ENCODE measurements at regions not wholly inside any gene's neighbourhood (a gene's known extent, or its start where the extent isn't known, plus 50 kb on each side); places are given as distances from the start of the nearest gene placed in this dataset.

GRCh38 chr10:94200146-94200837 lies 162.4 kb downstream of the NOC3L start:
- H3K27ac ChIP-seq (ENCODE audit: low read depth, low read length), result no peak overlapping the region
- no peaks in the 10 kb centered on the region for H3K27me3 ChIP-seq (ENCODE audit: low read length)
- no peaks in the 10 kb centered on the region for H3K36me3 ChIP-seq (ENCODE audit: low read length)
- H2AFZ ChIP-seq (ENCODE audit: low read depth, low read length, severe bottlenecking), result no peak overlapping the region
- no peaks in the 10 kb centered on the region for H3K9me3 ChIP-seq (ENCODE audit: insufficient read depth, low read length)
- H3K4me3 ChIP-seq (ENCODE audit: insufficient read depth, low read length, poor library complexity, severe bottlenecking), result no peak overlapping the region
- H3K9me2 ChIP-seq (replicated peaks; ENCODE audit: insufficient read depth, low read length), result no peaks in the 10 kb centered on the region
- H3K79me2 ChIP-seq (ENCODE audit: insufficient read depth, low read length), result no peaks in the 10 kb centered on the region
- no peaks in the 10 kb centered on the region for H3F3A ChIP-seq (ENCODE audit: insufficient read depth)
- no peak overlapping the region for H3K4me2 ChIP-seq (ENCODE audit: low read depth, low read length, poor library complexity, severe bottlenecking)
- H4K20me1 ChIP-seq (ENCODE audit: low read depth, low read length), result no peaks in the 10 kb centered on the region
- TF ChIP-seq CTCF (IDR thresholded peaks at IDR 0.05; ENCODE audit: insufficient read depth, low read length, poor library complexity, severe bottlenecking) (no peak), EZH2phosphoT487 (conservative IDR thresholded peaks at IDR 0.05; ENCODE audit: low read length) (no peak)
- no peak overlapping the region for H3K9ac ChIP-seq (ENCODE audit: low read length)

GRCh38 chr10:94205396-94205831 lies 157.3 kb downstream of the NOC3L start:
- H3K36me3 ChIP-seq (ENCODE audit: low read length), result no peaks in the 10 kb centered on the region
- H3K9me2 ChIP-seq (replicated peaks; ENCODE audit: insufficient read depth, low read length), result no peaks in the 10 kb centered on the region
- TF ChIP-seq CTCF (IDR thresholded peaks at IDR 0.05; ENCODE audit: insufficient read depth, low read length, poor library complexity, severe bottlenecking), result no peak
- TF ChIP-seq EZH2phosphoT487 (conservative IDR thresholded peaks at IDR 0.05; ENCODE audit: low read length), result no peak
- no peaks in the 10 kb centered on the region for H3F3A ChIP-seq (ENCODE audit: insufficient read depth)
- H3K9me3 ChIP-seq (ENCODE audit: insufficient read depth, low read length), result no peaks in the 10 kb centered on the region
- H4K20me1 ChIP-seq (ENCODE audit: low read depth, low read length), result no peaks in the 10 kb centered on the region
- H3K9ac ChIP-seq (ENCODE audit: low read length), result no peak overlapping the region
- no peak overlapping the region for H3K4me3 ChIP-seq (ENCODE audit: insufficient read depth, low read length, poor library complexity, severe bottlenecking)
- H3K27ac ChIP-seq (ENCODE audit: low read depth, low read length), result no peak overlapping the region
- no peaks in the 10 kb centered on the region for H3K79me2 ChIP-seq (ENCODE audit: insufficient read depth, low read length)
- H3K27me3 ChIP-seq (ENCODE audit: low read length), result no peaks in the 10 kb centered on the region
- H2AFZ ChIP-seq (ENCODE audit: low read depth, low read length, severe bottlenecking), result no peak overlapping the region
- no peak overlapping the region for H3K4me2 ChIP-seq (ENCODE audit: low read depth, low read length, poor library complexity, severe bottlenecking)

- Histone ChIP-seq H3K27ac (ENCODE audit: low read depth, low read length) (no peak overlapping the region), H3K9me2 (replicated peaks; ENCODE audit: insufficient read depth, low read length) (no peaks in the 10 kb centered on the region), H3K9me3 (ENCODE audit: insufficient read depth, low read length) (no peaks in the 10 kb centered on the region), H3K27me3 (ENCODE audit: low read length) (no peaks in the 10 kb centered on the region), H3K4me2 (ENCODE audit: low read depth, low read length, poor library complexity, severe bottlenecking) (no peak overlapping the region), H2AFZ (ENCODE audit: low read depth, low read length, severe bottlenecking) (no peak overlapping the region), H4K20me1 (ENCODE audit: low read depth, low read length) (no peaks in the 10 kb centered on the region), H3K4me3 (ENCODE audit: insufficient read depth, low read length, poor library complexity, severe bottlenecking) (no peak overlapping the region), H3F3A (ENCODE audit: insufficient read depth) (no peaks in the 10 kb centered on the region), H3K79me2 (ENCODE audit: insufficient read depth, low read length) (no peaks in the 10 kb centered on the region), H3K9ac (ENCODE audit: low read length) (no peak overlapping the region), H3K36me3 (ENCODE audit: low read length) (no peaks in the 10 kb centered on the region)
- TF ChIP-seq EZH2phosphoT487 (conservative IDR thresholded peaks at IDR 0.05; ENCODE audit: low read length) (no peak), CTCF (IDR thresholded peaks at IDR 0.05; ENCODE audit: insufficient read depth, low read length, poor library complexity, severe bottlenecking) (no peak)
Observed at GRCh38 chr10:94206176-94206575, 156.6 kb downstream of the NOC3L start.
